ENCODE measurements at regions not wholly inside any gene's neighbourhood (a gene's known extent, or its start where the extent isn't known, plus 50 kb on each side); places are given as distances from the start of the nearest gene placed in this dataset.

DNA sequence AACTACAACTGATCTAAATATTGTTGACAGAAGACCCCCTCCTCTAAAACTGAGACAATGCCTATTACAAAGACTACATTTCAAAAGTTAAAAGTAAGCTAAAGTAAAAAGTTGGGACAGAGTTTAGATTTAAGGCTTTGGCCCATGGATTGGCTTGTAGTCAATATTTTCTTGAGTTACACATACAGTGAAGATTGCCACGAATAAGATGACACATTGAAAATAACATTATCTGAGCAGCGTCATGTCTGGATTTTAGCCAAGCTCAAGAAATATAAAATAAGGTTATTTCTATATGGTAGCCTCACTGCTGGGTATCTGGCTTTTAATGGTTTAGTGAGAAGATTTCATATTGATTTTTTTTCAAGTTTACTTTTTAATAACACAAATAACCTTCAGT lies 266.2 kb upstream of the LDB2 start:
- no peak for ATAC-seq
- Mint-ChIP-seq H3K27ac (no peak overlapping the region), H3K9me3 (peaks cover 17% of the 10 kb centered on the region), H3K4me3 (no peak overlapping the region), H3K27me3 (no peaks in the 10 kb centered on the region), H3K4me1 (no peaks in the 10 kb centered on the region), H3K36me3 (no peaks in the 10 kb centered on the region)

DNA sequence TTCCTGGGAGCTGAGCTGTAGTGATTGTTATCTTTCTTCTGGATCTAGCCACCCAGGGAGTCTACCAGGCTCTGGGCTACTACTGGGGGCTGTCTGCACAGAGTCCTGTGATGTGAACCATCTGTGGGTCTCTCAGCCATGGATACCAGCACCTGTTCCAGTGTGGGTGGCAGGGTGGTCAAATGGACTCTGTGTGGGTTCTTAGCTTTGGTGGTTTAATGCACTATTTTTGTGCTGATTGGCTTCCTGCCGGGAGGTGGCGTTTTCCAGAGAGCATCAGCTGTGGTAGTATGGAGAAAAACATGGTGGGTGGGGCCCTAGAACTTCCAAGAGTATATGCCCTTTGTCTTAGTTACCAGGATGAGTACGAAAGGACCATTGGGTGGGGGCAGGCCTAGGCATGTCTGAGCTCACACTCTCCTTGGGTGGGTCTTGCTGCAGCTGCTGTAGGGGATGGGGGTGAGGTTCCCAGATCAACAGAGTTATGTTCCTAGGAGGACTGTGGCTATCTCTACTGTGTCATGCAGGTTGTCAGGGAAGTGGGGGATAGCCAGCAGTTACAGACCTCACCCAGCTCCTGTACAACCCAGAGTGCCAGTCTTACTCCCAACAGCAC lies 264.8 kb upstream of the LDB2 start:
- Mint-ChIP-seq H3K36me3 (no peaks in the 10 kb centered on the region), H3K9me3 (peaks cover 20% of the 10 kb centered on the region), H3K27ac (no peak overlapping the region), H3K4me1 (no peaks in the 10 kb centered on the region), H3K4me3 (no peak overlapping the region), H3K27me3 (no peaks in the 10 kb centered on the region)
- no peak for ATAC-seq

DNA sequence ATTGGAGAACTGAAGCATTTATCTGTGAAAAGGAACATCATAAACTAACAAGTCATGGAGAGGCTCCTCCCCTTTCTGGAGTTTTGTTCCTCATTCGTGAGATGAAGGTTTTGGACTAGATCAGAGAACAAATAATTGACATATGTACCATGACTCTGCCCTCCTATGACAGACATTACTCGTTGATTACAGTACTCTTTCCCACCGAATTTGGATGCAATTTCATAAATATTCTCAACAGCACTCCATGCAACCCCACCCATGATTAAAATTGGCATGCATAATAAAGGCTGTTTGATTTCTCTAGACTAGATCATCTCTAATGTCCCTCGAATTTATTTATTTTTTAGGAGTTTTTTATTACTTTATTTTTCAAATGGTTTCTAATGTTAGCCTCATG lies 258.9 kb upstream of the LDB2 start:
- Mint-ChIP-seq H3K36me3 (no peaks in the 10 kb centered on the region), H3K27ac (no peak overlapping the region), H3K9me3 (peaks cover 20% of the 10 kb centered on the region), H3K4me1 (no peaks in the 10 kb centered on the region), H3K4me3 (no peak overlapping the region), H3K27me3 (no peaks in the 10 kb centered on the region)
- ATAC-seq: no peak

DNA sequence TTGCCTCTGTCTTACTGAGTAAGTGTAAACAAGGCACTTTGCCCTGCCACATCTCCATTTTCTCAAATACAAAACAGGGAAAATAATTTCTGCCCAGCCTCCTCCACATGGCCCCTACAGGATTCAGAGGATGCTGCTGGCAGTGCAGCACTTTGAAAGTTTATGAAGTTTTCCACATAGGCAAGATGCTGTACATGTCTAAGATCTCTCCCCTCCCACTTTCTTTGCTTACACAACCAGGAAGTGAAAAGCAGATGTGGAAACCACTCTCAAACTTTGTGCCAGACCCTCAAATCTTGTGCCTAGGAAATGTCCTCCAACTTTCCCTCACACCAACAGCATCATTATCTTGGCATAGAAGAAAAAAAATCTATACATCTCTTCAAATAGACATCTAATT lies 257.0 kb upstream of the LDB2 start:
- peaks cover 10% of the 10 kb centered on the region for H3K9me3 Mint-ChIP-seq
- no peak overlapping the region for H3K4me3 Mint-ChIP-seq
- H3K4me1 Mint-ChIP-seq: no peaks in the 10 kb centered on the region
- H3K27ac Mint-ChIP-seq: no peak overlapping the region
- H3K36me3 Mint-ChIP-seq: no peaks in the 10 kb centered on the region
- no peaks in the 10 kb centered on the region for H3K27me3 Mint-ChIP-seq
- no peak for ATAC-seq

DNA sequence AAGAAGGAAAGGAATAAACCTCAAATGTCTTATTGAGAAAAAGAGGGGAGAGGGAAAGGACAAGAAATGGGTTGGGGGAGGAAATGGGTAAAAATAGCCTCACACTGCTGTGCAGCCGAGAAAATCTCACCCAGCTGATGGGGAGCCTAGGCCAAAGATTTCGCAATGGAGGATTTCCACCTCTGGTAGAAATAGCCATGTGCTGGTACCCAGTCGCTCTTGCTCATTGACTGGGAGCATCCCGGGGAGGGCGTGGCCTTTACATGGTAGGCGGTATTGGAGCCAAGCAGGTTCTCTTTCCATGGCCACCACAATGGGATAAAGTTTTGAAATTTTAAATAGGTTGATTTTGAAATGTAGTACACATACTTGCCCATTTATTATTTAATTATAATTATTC lies 255.1 kb upstream of the LDB2 start:
- Mint-ChIP-seq H3K36me3 (no peaks in the 10 kb centered on the region), H3K4me3 (no peak overlapping the region), H3K9me3 (peaks cover 2% of the 10 kb centered on the region), H3K27ac (no peak overlapping the region), H3K27me3 (no peaks in the 10 kb centered on the region), H3K4me1 (no peaks in the 10 kb centered on the region)
- no peak for ATAC-seq

DNA sequence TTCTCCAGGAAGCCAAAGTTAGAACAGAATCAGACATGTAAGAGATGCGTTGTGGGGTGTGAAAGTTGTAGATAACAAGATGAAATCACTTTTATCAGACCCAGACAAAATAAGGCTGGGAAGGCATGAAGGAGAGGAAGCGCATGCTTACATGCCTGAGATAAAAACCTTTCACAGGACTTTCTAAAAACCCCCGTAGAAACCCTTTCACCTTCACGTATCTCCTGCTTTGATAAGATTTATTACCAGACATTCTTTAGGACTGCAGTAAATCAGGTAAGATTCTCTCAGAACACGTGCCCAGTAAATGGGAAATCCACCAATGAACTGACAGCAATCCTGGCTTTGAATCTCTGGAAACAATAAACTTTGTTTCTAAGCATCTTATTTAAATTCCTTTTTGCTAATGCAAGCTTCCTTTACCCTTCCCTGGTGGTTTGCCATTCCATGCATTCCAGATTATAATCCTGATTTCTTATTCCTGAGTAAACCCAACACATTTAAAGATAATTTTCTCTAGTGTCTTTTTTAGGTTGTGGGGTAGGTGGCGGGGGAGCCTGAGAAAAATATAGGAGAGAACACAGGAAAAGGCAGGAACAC lies 254.6 kb upstream of the LDB2 start:
- Mint-ChIP-seq H3K27ac (no peak overlapping the region), H3K36me3 (no peaks in the 10 kb centered on the region), H3K9me3 (no peaks in the 10 kb centered on the region), H3K27me3 (no peaks in the 10 kb centered on the region), H3K4me1 (no peaks in the 10 kb centered on the region), H3K4me3 (no peak overlapping the region)
- no peak for ATAC-seq

DNA sequence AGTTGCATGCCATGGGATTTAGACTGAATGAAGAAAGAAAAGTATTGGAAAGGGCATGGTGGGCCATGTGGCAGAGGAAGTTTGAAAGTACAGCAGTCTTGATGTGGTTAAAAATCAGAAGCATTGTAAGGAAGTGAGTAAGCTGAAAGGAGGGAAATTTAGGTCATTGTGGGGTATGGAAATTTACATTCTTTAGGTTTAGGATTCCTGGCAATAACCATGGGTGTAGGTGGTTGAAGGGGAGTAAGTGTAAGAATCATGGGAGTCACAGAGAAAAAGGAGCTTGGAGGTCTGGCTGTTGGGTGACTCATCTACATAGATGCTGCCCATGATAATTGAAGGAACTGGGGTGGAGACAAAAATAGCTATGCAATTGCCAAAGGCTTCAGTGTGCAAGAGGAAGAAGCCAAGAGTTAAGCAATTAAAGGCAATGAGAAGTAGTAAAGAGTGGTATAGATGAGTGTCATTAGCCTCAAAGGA lies 243.8 kb upstream of the LDB2 start:
- no peak for ATAC-seq
- Mint-ChIP-seq H3K27me3 (no peaks in the 10 kb centered on the region), H3K27ac (no peak overlapping the region), H3K4me3 (no peak overlapping the region), H3K9me3 (peaks cover 18% of the 10 kb centered on the region), H3K36me3 (no peaks in the 10 kb centered on the region), H3K4me1 (no peaks in the 10 kb centered on the region)

DNA sequence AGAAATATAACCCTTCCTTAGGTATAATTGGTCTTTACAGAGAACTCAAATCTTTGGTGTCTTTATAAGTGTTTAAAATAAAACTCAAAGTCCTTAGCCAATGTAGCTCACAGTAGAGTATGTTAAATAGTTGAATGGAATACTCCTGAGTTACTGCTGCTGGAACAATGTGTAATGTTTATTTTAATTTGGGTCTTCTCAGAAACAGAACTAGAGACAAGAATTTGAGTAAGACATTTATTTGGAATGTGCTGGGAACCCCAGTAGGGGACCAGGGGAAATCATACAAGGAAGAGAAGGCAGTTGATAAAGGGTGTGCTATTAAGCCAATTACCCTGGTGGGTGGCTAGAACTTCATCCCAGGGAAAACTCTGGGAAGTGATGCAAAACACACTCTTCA lies 240.4 kb upstream of the LDB2 start:
- H3K4me3 Mint-ChIP-seq: no peak overlapping the region
- ATAC-seq: no peak
- H3K36me3 Mint-ChIP-seq: no peaks in the 10 kb centered on the region
- no peak overlapping the region for H3K27ac Mint-ChIP-seq
- H3K27me3 Mint-ChIP-seq: no peaks in the 10 kb centered on the region
- no peaks in the 10 kb centered on the region for H3K4me1 Mint-ChIP-seq
- peaks cover 18% of the 10 kb centered on the region for H3K9me3 Mint-ChIP-seq

DNA sequence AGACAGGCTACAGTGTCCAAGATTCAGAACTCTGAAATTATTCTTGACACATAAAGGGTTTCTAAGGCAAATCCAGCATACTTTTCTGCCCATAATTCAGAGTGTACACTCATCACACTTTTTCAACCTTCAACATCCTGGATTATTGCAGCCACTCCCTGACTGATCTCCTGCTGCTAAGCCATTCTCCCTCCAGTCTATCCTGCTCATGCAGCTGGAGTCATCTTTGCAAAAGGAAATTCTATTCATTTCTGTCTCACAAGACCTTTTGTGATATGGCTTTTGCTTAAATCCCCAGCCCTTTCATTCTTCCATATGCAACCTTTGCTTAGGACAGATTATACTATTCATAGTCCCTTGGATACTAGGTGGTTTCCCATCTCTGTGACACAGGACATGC lies 236.1 kb upstream of the LDB2 start:
- Mint-ChIP-seq H3K9me3 (peaks cover 8% of the 10 kb centered on the region), H3K27ac (no peak overlapping the region), H3K36me3 (no peaks in the 10 kb centered on the region), H3K4me1 (no peaks in the 10 kb centered on the region), H3K27me3 (no peaks in the 10 kb centered on the region), H3K4me3 (no peak overlapping the region)
- ATAC-seq: no peak

DNA sequence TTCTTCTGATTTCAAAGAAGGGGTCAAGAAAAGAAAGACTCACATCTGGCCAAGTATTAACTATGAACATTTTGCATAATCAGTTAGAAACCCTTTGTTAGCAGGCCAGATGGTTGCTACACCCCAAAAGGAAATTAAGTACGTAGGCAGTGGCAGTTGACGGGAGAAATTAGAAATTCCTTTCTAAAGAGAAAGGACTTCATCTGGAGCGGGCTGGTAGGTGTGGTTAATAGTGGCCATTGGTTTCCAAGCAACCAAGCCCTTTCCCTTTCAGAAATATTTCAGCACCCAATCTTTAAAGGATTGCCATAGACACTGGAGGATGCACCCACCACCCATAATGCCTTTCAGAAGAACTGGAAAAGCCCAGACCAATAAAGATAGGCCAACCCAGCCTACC lies 235.7 kb upstream of the LDB2 start:
- H3K27ac Mint-ChIP-seq: no peak overlapping the region
- no peaks in the 10 kb centered on the region for H3K4me1 Mint-ChIP-seq
- H3K9me3 Mint-ChIP-seq: peaks cover 8% of the 10 kb centered on the region
- H3K36me3 Mint-ChIP-seq: no peaks in the 10 kb centered on the region
- no peak overlapping the region for H3K4me3 Mint-ChIP-seq
- H3K27me3 Mint-ChIP-seq: no peaks in the 10 kb centered on the region
- no peak for ATAC-seq

DNA sequence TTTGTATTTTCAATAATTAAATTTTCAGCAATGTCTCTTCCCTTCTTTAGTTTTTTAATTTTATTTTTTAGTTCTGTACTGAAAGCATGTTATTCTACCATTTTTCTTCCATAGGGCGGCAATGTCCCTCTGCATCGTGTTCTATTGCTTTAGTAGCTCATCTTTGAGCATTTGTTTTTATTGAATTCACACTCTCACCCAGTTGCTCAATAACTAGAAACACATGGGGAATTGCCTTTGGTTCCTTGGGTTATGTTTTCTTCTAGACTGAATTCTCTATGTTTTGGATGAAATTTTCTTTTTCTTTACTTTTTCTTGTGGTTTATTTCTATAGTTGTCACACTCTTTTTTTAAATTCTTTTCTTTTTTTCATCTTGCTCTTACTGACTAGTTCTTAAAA lies 233.8 kb upstream of the LDB2 start:
- no peaks in the 10 kb centered on the region for H3K27me3 Mint-ChIP-seq
- no peak for ATAC-seq
- no peak overlapping the region for H3K4me3 Mint-ChIP-seq
- no peaks in the 10 kb centered on the region for H3K36me3 Mint-ChIP-seq
- H3K4me1 Mint-ChIP-seq: no peaks in the 10 kb centered on the region
- no peak overlapping the region for H3K27ac Mint-ChIP-seq
- peaks cover 4% of the 10 kb centered on the region for H3K9me3 Mint-ChIP-seq

DNA sequence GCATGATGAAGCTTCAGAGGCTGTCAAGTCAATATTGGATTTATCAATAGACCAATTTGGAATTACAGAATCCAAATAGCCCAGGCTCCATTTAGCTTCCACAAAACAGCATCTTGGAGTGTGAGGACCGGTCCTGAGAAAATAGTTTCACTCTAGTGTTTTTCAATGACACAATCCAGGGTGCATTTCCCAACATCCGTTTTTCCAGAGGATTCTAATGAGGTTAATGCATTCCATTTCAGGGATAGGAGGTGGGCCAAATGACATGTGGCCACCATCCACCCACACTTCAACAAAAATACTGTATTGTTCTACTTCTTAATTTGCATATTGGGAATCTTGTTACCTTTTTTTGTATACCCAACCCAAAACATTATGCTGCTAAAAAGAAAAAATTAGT lies 229.8 kb upstream of the LDB2 start:
- no peak for ATAC-seq
- no peak overlapping the region for H3K4me3 Mint-ChIP-seq
- peaks cover 6% of the 10 kb centered on the region for H3K9me3 Mint-ChIP-seq
- H3K4me1 Mint-ChIP-seq: no peaks in the 10 kb centered on the region
- no peaks in the 10 kb centered on the region for H3K27me3 Mint-ChIP-seq
- no peaks in the 10 kb centered on the region for H3K36me3 Mint-ChIP-seq
- no peak overlapping the region for H3K27ac Mint-ChIP-seq

DNA sequence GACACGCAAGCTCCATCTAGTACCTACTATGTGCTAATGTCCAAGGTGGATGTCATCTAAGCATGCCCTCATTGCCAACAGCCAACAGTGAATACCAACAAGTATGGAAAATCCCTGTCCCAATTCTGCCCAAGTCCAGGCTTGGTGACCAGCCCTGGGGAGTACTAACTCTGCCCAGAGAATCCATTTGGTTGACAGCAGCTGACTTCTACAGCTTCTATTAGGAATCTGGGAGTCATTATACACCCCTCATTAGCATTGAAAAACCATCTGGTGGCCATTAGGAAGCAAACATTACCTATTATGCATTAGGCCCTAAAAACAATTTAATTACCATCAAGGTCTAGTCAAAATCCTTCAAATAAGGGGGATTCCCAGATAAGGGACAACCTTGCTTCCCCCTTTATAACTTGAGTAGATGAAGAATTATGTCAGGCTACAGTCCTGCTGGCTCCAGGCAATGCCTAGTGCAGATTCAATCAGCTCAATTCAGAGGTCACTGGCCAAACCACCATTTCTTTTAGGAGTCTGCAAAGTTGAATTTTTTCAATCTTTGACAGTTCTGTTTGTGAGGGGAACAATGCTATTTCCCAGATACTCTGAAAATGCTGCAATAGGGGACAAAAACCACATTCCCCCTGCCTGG lies 228.0 kb upstream of the LDB2 start:
- Mint-ChIP-seq H3K9me3 (peaks cover 5% of the 10 kb centered on the region), H3K36me3 (no peaks in the 10 kb centered on the region), H3K4me3 (no peak overlapping the region), H3K27ac (no peak overlapping the region), H3K27me3 (no peaks in the 10 kb centered on the region), H3K4me1 (no peaks in the 10 kb centered on the region)
- ATAC-seq: no peak

DNA sequence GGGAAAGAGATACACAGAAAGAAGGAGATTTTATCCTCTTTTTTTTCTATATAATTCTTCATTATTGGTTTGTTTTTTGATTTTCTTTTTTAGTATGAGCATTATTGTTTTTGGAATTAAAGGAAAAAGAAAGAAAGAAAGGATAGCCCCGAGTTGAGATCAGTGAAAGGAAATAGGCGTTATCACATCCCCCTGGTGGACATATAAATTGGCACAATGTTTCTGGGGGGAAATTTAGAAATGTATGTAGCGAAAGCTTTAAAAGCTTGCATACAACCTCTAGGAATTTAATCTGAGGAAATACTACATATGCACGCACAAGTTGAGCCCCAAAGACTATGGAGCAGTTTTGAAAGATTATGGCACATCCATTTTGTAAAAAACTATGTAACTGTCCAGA lies 226.3 kb upstream of the LDB2 start:
- Mint-ChIP-seq H3K27me3 (no peaks in the 10 kb centered on the region), H3K4me3 (no peak overlapping the region), H3K9me3 (peaks cover 2% of the 10 kb centered on the region), H3K27ac (no peak overlapping the region), H3K4me1 (no peaks in the 10 kb centered on the region), H3K36me3 (no peaks in the 10 kb centered on the region)
- ATAC-seq: no peak

DNA sequence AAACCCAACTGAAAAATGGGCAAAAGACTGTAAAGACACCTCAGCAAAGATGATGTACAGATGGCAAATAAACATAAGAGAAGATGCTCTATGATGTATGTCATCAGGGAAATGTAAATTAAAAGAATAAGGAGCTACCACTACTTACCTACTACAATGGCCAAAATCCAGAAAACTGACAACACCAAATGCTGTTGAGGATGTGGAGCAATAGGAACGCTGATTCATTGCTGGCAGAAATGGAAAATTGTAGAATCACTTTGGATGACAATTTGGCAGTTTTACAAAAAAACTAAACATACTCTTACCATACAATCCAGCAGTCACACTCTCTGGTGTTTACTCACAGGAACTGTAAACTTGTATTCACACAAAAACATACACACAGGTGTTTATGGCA lies 222.3 kb upstream of the LDB2 start:
- H3K4me1 Mint-ChIP-seq: no peaks in the 10 kb centered on the region
- H3K27ac Mint-ChIP-seq: no peak overlapping the region
- no peak for ATAC-seq
- H3K4me3 Mint-ChIP-seq: no peak overlapping the region
- peaks cover 2% of the 10 kb centered on the region for H3K9me3 Mint-ChIP-seq
- H3K27me3 Mint-ChIP-seq: no peaks in the 10 kb centered on the region
- H3K36me3 Mint-ChIP-seq: no peaks in the 10 kb centered on the region

DNA sequence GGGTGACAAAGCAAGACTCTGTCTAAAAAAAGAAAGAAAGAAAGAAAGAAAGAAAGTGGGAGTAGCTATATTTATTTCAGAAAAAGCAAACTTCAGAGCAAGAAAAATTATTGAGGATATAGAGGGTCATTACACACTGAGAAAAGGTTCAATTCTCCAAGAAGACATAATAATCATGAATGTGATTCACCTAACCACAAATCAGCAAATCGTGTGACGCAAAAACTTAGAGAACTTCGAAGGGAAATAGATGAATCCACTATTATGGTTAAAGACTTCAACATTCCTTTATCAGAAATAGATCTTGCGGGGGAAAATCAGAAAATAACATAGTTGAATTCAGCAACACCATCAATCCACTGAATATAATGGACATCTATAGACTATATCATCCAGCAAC lies 219.3 kb upstream of the LDB2 start:
- H3K4me1 Mint-ChIP-seq: no peaks in the 10 kb centered on the region
- H3K4me3 Mint-ChIP-seq: no peak overlapping the region
- ATAC-seq: no peak
- no peaks in the 10 kb centered on the region for H3K27me3 Mint-ChIP-seq
- H3K9me3 Mint-ChIP-seq: peaks cover 4% of the 10 kb centered on the region
- no peaks in the 10 kb centered on the region for H3K36me3 Mint-ChIP-seq
- no peak overlapping the region for H3K27ac Mint-ChIP-seq
